SJCRH30 (cell line): ENCODE measurements at regions not wholly inside any gene's neighbourhood (a gene's known extent, or its start where the extent isn't known, plus 50 kb on each side); places are given as distances from the start of the nearest gene placed in this dataset.

Experiments used
- DNase-seq, 2 experiments: peaks; one replicate each; pipeline ENCODE4 v3.0.0-alpha.2; 2015 to 2020
- H3K27ac ChIP-seq: fragments of 250-450 bp; sonication (Bioruptor Pico); 2 replicates; pipeline ENCODE4 v1.5.1; 2020; ENCODE audit warnings: mild to moderate bottlenecking, moderate library complexity
- H3K27me3 ChIP-seq: fragments of 250-450 bp; sonication (Bioruptor Pico); 2 replicates; pipeline ENCODE4 v1.5.1; 2020; ENCODE audit warnings: mild to moderate bottlenecking, moderate library complexity
- H3K36me3 ChIP-seq: fragments of 250-450 bp; sonication (Bioruptor Pico); 2 replicates; pipeline ENCODE4 v1.5.1; 2020; ENCODE audit warnings: mild to moderate bottlenecking, moderate library complexity
- H3K4me1 ChIP-seq: fragments of 250-450 bp; sonication (Bioruptor Pico); 2 replicates; pipeline ENCODE4 v1.5.1; 2020; ENCODE audit warnings: mild to moderate bottlenecking, moderate library complexity
- H3K4me3 ChIP-seq: fragments of 250-450 bp; sonication (Bioruptor Pico); 2 replicates; pipeline ENCODE4 v1.5.1; 2020; ENCODE audit warnings: mild to moderate bottlenecking, moderate library complexity
- H3K9me3 ChIP-seq: fragments of 250-450 bp; sonication (Bioruptor Pico); replicated peaks from 2 replicates; pipeline ENCODE4 v1.5.1; 2020; ENCODE audit warnings: mild to moderate bottlenecking, moderate library complexity

GRCh38 chr13:80284290-80284689, 56.6 kb downstream of the SPRY2 start:
- no peak overlapping the region for H3K4me3 ChIP-seq
- H3K9me3 ChIP-seq, result no peaks in the 10 kb centered on the region
- H3K27ac ChIP-seq, result no peak overlapping the region
- H3K4me1 ChIP-seq, result no peaks in the 10 kb centered on the region
- H3K27me3 ChIP-seq, result no peaks in the 10 kb centered on the region
- no peaks in the 10 kb centered on the region for H3K36me3 ChIP-seq
- DNase-seq, result no peak

- H3K27me3 ChIP-seq, result no peaks in the 10 kb centered on the region
- DNase-seq, result no peak
Measured at GRCh38 chr13:80278706-80279105, 62.2 kb downstream of the SPRY2 start.

GRCh38 chr13:80276371-80277289, 64.3 kb downstream of the SPRY2 start:
- Histone ChIP-seq H3K9me3 (no peaks in the 10 kb centered on the region), H3K27me3 (no peaks in the 10 kb centered on the region), H3K36me3 (no peaks in the 10 kb centered on the region), H3K4me1 (no peaks in the 10 kb centered on the region), H3K4me3 (no peak overlapping the region), H3K27ac (no peak overlapping the region)
- DNase-seq, result peak in 1 of 2 experiments; percentile 26

More at GRCh38 chr13:80278706-80279105, 62.2 kb downstream of the SPRY2 start:
- Histone ChIP-seq H3K4me3 (no peak overlapping the region), H3K27ac (no peak overlapping the region), H3K36me3 (no peaks in the 10 kb centered on the region), H3K9me3 (no peaks in the 10 kb centered on the region), H3K4me1 (no peaks in the 10 kb centered on the region)

- Histone ChIP-seq H3K9me3 (no peaks in the 10 kb centered on the region; the same call in 1 of the 2 replicates), H3K36me3 (no peaks in the 10 kb centered on the region), H3K27me3 (no peaks in the 10 kb centered on the region), H3K4me3 (no peak overlapping the region), H3K4me1 (no peaks in the 10 kb centered on the region), H3K27ac (no peak overlapping the region)
- DNase-seq, result no peak
Measured at GRCh38 chr13:80274643-80275042, 66.3 kb downstream of the SPRY2 start.

GRCh38 chr13:80273718-80274117, 67.2 kb downstream of the SPRY2 start:
- H3K27ac ChIP-seq, result no peak overlapping the region
- no peak overlapping the region for H3K4me3 ChIP-seq
- H3K36me3 ChIP-seq, result no peaks in the 10 kb centered on the region
- H3K27me3 ChIP-seq, result no peaks in the 10 kb centered on the region
- no peaks in the 10 kb centered on the region; the same call in 1 of the 2 replicates for H3K9me3 ChIP-seq
- no peaks in the 10 kb centered on the region for H3K4me1 ChIP-seq
- no peak for DNase-seq

- Histone ChIP-seq H3K27ac (no peak overlapping the region), H3K4me3 (no peak overlapping the region), H3K9me3 (peaks cover 5% of the 10 kb centered on the region; the same call in 1 of the 2 replicates), H3K36me3 (no peaks in the 10 kb centered on the region), H3K27me3 (no peaks in the 10 kb centered on the region), H3K4me1 (no peaks in the 10 kb centered on the region; the same call in 1 of the 2 replicates)
- DNase-seq, result no peak
Measured at GRCh38 chr13:80265348-80265747, 75.6 kb downstream of the SPRY2 start.

GRCh38 chr13:80263745-80264513, 77.0 kb downstream of the SPRY2 start:
- Histone ChIP-seq H3K27ac (no peak overlapping the region), H3K36me3 (no peaks in the 10 kb centered on the region), H3K9me3 (peaks cover 5% of the 10 kb centered on the region; the same call in 1 of the 2 replicates), H3K4me1 (no peaks in the 10 kb centered on the region; the same call in 1 of the 2 replicates), H3K27me3 (no peaks in the 10 kb centered on the region), H3K4me3 (no peak overlapping the region)
- no peak for DNase-seq

- H3K4me1 ChIP-seq, result no peaks in the 10 kb centered on the region; the same call in 1 of the 2 replicates
- no peak overlapping the region for H3K27ac ChIP-seq
- H3K27me3 ChIP-seq, result no peaks in the 10 kb centered on the region
- H3K36me3 ChIP-seq, result no peaks in the 10 kb centered on the region
- H3K4me3 ChIP-seq, result no peak overlapping the region
- H3K9me3 ChIP-seq, result peaks cover 5% of the 10 kb centered on the region; the same call in 1 of the 2 replicates
- no peak for DNase-seq
Measured at GRCh38 chr13:80262051-80262695, 78.8 kb downstream of the SPRY2 start.

GRCh38 chr13:80259159-80259558, 81.8 kb downstream of the SPRY2 start:
- Histone ChIP-seq H3K36me3 (no peaks in the 10 kb centered on the region), H3K27ac (no peak overlapping the region), H3K9me3 (peaks cover 3% of the 10 kb centered on the region; the same call in 1 of the 2 replicates), H3K4me3 (no peak overlapping the region), H3K27me3 (no peaks in the 10 kb centered on the region), H3K4me1 (no peaks in the 10 kb centered on the region; the same call in 1 of the 2 replicates)
- no peak for DNase-seq

- Histone ChIP-seq H3K9me3 (no peaks in the 10 kb centered on the region), H3K4me3 (no peak overlapping the region), H3K36me3 (no peaks in the 10 kb centered on the region), H3K27me3 (no peaks in the 10 kb centered on the region), H3K27ac (no peak overlapping the region), H3K4me1 (0 out of 2 replicates have a peak, but pooled peaks cover 2% of the 10 kb centered on the region)
- DNase-seq, result no peak
Measured at GRCh38 chr13:80256352-80256932, 84.5 kb downstream of the SPRY2 start.

GRCh38 chr13:80255946-80256345, 85.0 kb downstream of the SPRY2 start:
- Histone ChIP-seq H3K4me1 (0 out of 2 replicates have a peak, but pooled peaks cover 2% of the 10 kb centered on the region), H3K4me3 (no peak overlapping the region), H3K27me3 (no peaks in the 10 kb centered on the region), H3K9me3 (no peaks in the 10 kb centered on the region), H3K27ac (no peak overlapping the region), H3K36me3 (no peaks in the 10 kb centered on the region)
- no peak for DNase-seq

GRCh38 chr13:80251403-80251802, 89.5 kb downstream of the SPRY2 start:
- Histone ChIP-seq H3K27ac (no peak overlapping the region), H3K27me3 (no peaks in the 10 kb centered on the region), H3K4me1 (0 out of 2 replicates have a peak, but pooled peaks cover 2% of the 10 kb centered on the region), H3K4me3 (no peak overlapping the region), H3K9me3 (0 out of 2 replicates have a peak, but pooled peaks cover 2% of the 10 kb centered on the region), H3K36me3 (no peaks in the 10 kb centered on the region)
- peak; percentile 24 to 69 for DNase-seq

GRCh38 chr13:80250213-80250810, 90.6 kb downstream of the SPRY2 start:
- no peaks in the 10 kb centered on the region for H3K27me3 ChIP-seq
- H3K4me1 ChIP-seq, result 0 out of 2 replicates have a peak, but pooled peaks cover 2% of the 10 kb centered on the region
- H3K4me3 ChIP-seq, result no peak overlapping the region
- 0 out of 2 replicates have a peak, but pooled peaks cover 2% of the 10 kb centered on the region for H3K9me3 ChIP-seq
- H3K36me3 ChIP-seq, result no peaks in the 10 kb centered on the region
- DNase-seq, result no peak
- H3K27ac ChIP-seq, result no peak overlapping the region
